Breast epithelium (tissue), 4 donors: ENCODE measurements at regions not wholly inside any gene's neighbourhood (a gene's known extent, or its start where the extent isn't known, plus 50 kb on each side); places are given as distances from the start of the nearest gene placed in this dataset.

Experiments used
- DNase-seq, 2 donors: peaks; one replicate each; pipeline ENCODE4 v3.0.0-alpha.2; 2019; ENCODE audit warnings: low spot score in 2 of 2
- H3K27ac ChIP-seq, 2 donors: fragments of 200-600 bp; sonication (generic) in 1 of 2; one replicate each; pipeline ENCODE4 v1.5.1; 2016 to 2019; ENCODE audit warnings: mild to moderate bottlenecking in 1 of 2
- H3K27me3 ChIP-seq, 2 donors: fragments of 200-600 bp; sonication (generic) in 1 of 2; one replicate each; pipeline versions ENCODE4 v1.5.1 to v1.6.0; 2017 to 2019; ENCODE audit warnings: control low read depth in 1 of 2, mild to moderate bottlenecking in 1 of 2
- H3K36me3 ChIP-seq: fragments of 200-600 bp; one replicate; pipeline ENCODE4 v1.5.1; 2019
- H3K4me1 ChIP-seq, 2 donors: fragments of 200-600 bp; sonication (generic); one replicate each; pipeline ENCODE4 v1.5.1; 2016 to 2019; ENCODE audit warnings: control low read depth in 1 of 2
- H3K4me3 ChIP-seq, 3 donors: fragments of 200-600 bp; sonication (generic); 1 replicate in 2 of 3; 2 replicates in 1 of 3; pipeline ENCODE4 v1.5.1; 2016 to 2019; ENCODE audit warnings: mild to moderate bottlenecking in 3 of 3, moderate library complexity in 2 of 3
- H3K9me3 ChIP-seq, 2 donors: fragments of 200-600 bp; sonication (generic) in 1 of 2; one replicate each; pipeline ENCODE4 v1.5.1; 2016 to 2019; ENCODE audit warnings: control low read depth in 1 of 2
- POLR2A ChIP-seq: fragments of 450-650 bp; IDR thresholded peaks from one replicate; pipeline ENCODE4 v1.6.1; 2016; ENCODE audit warnings: antibody characterized with exemption, mild to moderate bottlenecking, moderate library complexity
- POLR2AphosphoS5 ChIP-seq, 3 donors: sonication (generic); formaldehyde crosslinking; IDR thresholded peaks; one replicate each; pipeline ENCODE4 v1.6.1; 2017; ENCODE audit warnings: antibody characterized with exemption in 3 of 3
- intact Hi-C: fragments of 100-400 bp; cut with DNase I; formaldehyde crosslinking; loops from one replicate; pipeline ENCODE4 v1.15.1; 2023; ENCODE audit warnings: low total_unique reads
- TF ChIP-seq, protein P1 (sequence below), 3 donors: fragments of 450-650 bp; IDR thresholded peaks; one replicate each; pipeline ENCODE4 v1.5.1; 2016 to 2017; ENCODE audit warnings: antibody characterized with exemption in 3 of 3, mild to moderate bottlenecking in 3 of 3, moderate library complexity in 3 of 3

DNA sequence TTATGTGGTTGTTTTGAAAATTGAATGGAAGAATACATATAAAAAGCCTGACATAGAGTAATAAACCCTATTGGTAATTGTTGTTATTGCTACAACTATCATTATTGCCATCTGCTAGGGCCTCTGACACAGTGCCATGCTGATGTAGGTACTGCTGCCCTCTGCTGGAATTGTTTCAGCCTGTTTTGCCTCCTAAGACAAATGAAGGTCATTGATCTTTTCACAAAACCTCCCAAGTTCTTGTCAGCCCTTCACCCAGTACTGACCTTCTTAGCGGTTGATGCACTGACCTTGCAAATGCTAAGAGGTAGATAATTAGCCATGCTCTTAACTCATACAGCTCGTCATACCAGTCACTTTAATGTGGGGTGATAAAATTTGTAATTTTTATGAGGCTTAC is 975.2 kb downstream of the SORCS1 start:
- H3K27me3 ChIP-seq: no peaks in the 10 kb centered on the region
- no peak for DNase-seq
- H3K4me1 ChIP-seq: no peaks in the 10 kb centered on the region
- intact Hi-C loops: no loop called here
- no peak overlapping the region for H3K4me3 ChIP-seq
- no peak overlapping the region for H3K27ac ChIP-seq
- no peaks in the 10 kb centered on the region for H3K36me3 ChIP-seq
- no peaks in the 10 kb centered on the region for H3K9me3 ChIP-seq
- no peak for TF ChIP-seq POLR2AphosphoS5 (IDR thresholded peaks at IDR 0.05)
- TF ChIP-seq, protein P1, sequence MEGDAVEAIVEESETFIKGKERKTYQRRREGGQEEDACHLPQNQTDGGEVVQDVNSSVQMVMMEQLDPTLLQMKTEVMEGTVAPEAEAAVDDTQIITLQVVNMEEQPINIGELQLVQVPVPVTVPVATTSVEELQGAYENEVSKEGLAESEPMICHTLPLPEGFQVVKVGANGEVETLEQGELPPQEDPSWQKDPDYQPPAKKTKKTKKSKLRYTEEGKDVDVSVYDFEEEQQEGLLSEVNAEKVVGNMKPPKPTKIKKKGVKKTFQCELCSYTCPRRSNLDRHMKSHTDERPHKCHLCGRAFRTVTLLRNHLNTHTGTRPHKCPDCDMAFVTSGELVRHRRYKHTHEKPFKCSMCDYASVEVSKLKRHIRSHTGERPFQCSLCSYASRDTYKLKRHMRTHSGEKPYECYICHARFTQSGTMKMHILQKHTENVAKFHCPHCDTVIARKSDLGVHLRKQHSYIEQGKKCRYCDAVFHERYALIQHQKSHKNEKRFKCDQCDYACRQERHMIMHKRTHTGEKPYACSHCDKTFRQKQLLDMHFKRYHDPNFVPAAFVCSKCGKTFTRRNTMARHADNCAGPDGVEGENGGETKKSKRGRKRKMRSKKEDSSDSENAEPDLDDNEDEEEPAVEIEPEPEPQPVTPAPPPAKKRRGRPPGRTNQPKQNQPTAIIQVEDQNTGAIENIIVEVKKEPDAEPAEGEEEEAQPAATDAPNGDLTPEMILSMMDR (IDR thresholded peaks at IDR 0.05): no peak
- TF ChIP-seq POLR2A: no peak

DNA sequence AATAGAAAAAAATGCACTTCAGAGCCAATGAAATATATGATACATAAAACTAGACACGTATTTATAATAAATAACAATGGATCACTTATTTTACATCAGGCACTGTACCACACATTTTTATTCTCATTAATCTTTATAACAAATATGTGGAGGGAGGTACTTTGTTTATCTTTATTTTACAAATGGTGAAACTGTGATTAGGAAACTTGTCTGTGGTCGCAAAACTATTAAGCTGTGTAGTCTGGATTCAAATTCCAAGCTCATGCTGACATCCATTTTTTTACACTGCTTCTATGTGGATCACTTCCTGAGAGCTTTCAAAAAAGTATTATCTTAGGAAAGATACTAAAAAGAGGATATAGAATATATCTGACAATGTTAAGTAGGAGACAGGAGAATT is 978.6 kb downstream of the SORCS1 start:
- Histone ChIP-seq H3K9me3 (no peaks in the 10 kb centered on the region), H3K27me3 (no peaks in the 10 kb centered on the region), H3K4me1 (no peaks in the 10 kb centered on the region), H3K36me3 (no peaks in the 10 kb centered on the region), H3K27ac (no peak overlapping the region), H3K4me3 (no peak overlapping the region)
- TF ChIP-seq, protein P1 (IDR thresholded peaks at IDR 0.05): no peak
- TF ChIP-seq POLR2A: no peak
- intact Hi-C loops: no loop called here
- DNase-seq: no peak

DNA sequence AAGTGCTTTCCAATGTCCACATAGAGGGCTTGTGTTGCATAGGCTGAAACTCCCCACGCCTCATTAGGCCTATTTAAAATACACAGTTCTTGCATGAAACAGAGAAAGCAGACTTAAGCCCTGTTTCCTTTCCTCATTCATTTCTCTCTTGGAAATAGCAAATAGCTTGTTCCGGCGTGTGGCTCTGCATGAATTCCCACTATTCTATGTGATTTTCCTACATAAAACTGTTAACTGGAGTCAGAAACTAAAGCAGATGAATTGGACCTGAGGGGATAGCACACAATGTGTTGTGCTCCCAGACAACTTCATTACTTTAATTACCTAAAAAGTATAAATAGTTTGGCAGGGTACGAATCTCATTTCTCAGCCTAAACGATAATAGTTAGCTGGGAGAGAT is 981.5 kb downstream of the SORCS1 start:
- no peak overlapping the region for H3K27ac ChIP-seq
- DNase-seq: no peak
- H3K4me1 ChIP-seq: no peaks in the 10 kb centered on the region
- no peaks in the 10 kb centered on the region for H3K9me3 ChIP-seq
- no peak overlapping the region for H3K4me3 ChIP-seq
- no peaks in the 10 kb centered on the region for H3K27me3 ChIP-seq
- no peaks in the 10 kb centered on the region for H3K36me3 ChIP-seq
- TF ChIP-seq, protein P1 (IDR thresholded peaks at IDR 0.05): no peak
- no peak for TF ChIP-seq POLR2AphosphoS5 (IDR thresholded peaks at IDR 0.05)
- intact Hi-C loops: no loop called here

- no peaks in the 10 kb centered on the region for H3K36me3 ChIP-seq
- H3K4me1 ChIP-seq: no peaks in the 10 kb centered on the region
- H3K4me3 ChIP-seq: no peak overlapping the region
- DNase-seq: no peak
- TF ChIP-seq POLR2AphosphoS5 (IDR thresholded peaks at IDR 0.05): no peak
- no peak for TF ChIP-seq POLR2A
- no peaks in the 10 kb centered on the region for H3K9me3 ChIP-seq
- no peaks in the 10 kb centered on the region for H3K27me3 ChIP-seq
- no peak overlapping the region for H3K27ac ChIP-seq
- intact Hi-C loops: no loop called here
Observed at GRCh38 chr10:106182542-106182941, 982.0 kb downstream of the SORCS1 start.

GRCh38 chr10:106181501-106181900 is 983.0 kb downstream of the SORCS1 start:
- H3K36me3 ChIP-seq: no peaks in the 10 kb centered on the region
- TF ChIP-seq POLR2AphosphoS5 (IDR thresholded peaks at IDR 0.05) (no peak), POLR2A (no peak)
- TF ChIP-seq, protein P1 (IDR thresholded peaks at IDR 0.05): no peak
- intact Hi-C loops: no loop called here
- no peaks in the 10 kb centered on the region for H3K4me1 ChIP-seq
- no peak overlapping the region for H3K4me3 ChIP-seq
- H3K27me3 ChIP-seq: no peaks in the 10 kb centered on the region
- no peaks in the 10 kb centered on the region for H3K9me3 ChIP-seq
- H3K27ac ChIP-seq: no peak overlapping the region
- no peak for DNase-seq

GRCh38 chr10:106179430-106179829 is 985.1 kb downstream of the SORCS1 start:
- TF ChIP-seq POLR2AphosphoS5 (IDR thresholded peaks at IDR 0.05): no peak
- TF ChIP-seq, protein P1 (IDR thresholded peaks at IDR 0.05): no peak
- no peak for TF ChIP-seq POLR2A
- no peaks in the 10 kb centered on the region for H3K4me1 ChIP-seq
- DNase-seq: no peak
- H3K4me3 ChIP-seq: no peak overlapping the region
- intact Hi-C loops: no loop called here
- H3K9me3 ChIP-seq: no peaks in the 10 kb centered on the region
- H3K36me3 ChIP-seq: no peaks in the 10 kb centered on the region
- H3K27me3 ChIP-seq: no peaks in the 10 kb centered on the region
- H3K27ac ChIP-seq: no peak overlapping the region
